ENCODE measurements at regions not wholly inside any gene's neighbourhood (a gene's known extent, or its start where the extent isn't known, plus 50 kb on each side); places are given as distances from the start of the nearest gene placed in this dataset.

GRCh38 chr9:13446938-13447842 lies 167.7 kb upstream of the MPDZ start:
- H3K36me3 ChIP-seq (ENCODE audit: insufficient read depth), result no peaks in the 10 kb centered on the region
- peaks cover 36% of the 10 kb centered on the region for H3K4me1 Mint-ChIP-seq
- no peaks in the 10 kb centered on the region for H4K20me1 ChIP-seq (replicated peaks; ENCODE audit: insufficient read depth)
- ATAC-seq, result no peak
- no peaks in the 10 kb centered on the region for H3K27me3 Mint-ChIP-seq (ENCODE audit: insufficient read depth, low read depth, poor library complexity)
- no peak overlapping the region for H3K4me3 ChIP-seq
- H3K4me1 ChIP-seq (ENCODE audit: insufficient read depth), result peaks cover 23% of the 10 kb centered on the region
- no peaks in the 10 kb centered on the region for H3K9me3 Mint-ChIP-seq
- H3K4me3 Mint-ChIP-seq, result no peak overlapping the region
- no peaks in the 10 kb centered on the region for H3K79me2 ChIP-seq (replicated peaks; ENCODE audit: insufficient read depth)
- TF ChIP-seq EZH2phosphoT487 (IDR thresholded peaks at IDR 0.05; ENCODE audit: unreplicated experiment) (no peak), ETS1 (IDR thresholded peaks at IDR 0.05) (no peak), ZNF462 (CRISPR knock-in tag; IDR thresholded peaks at IDR 0.05) (no peak), CTCF (conservative IDR thresholded peaks at IDR 0.05; ENCODE audit: low read depth in 2 of 2) (no peak), EZH2 (IDR thresholded peaks at IDR 0.05; ENCODE audit: low read depth, unreplicated experiment) (no peak), REST (IDR thresholded peaks at IDR 0.05; ENCODE audit: unreplicated experiment) (no peak), STAT1 (IDR thresholded peaks at IDR 0.05; ENCODE audit: unreplicated experiment) (no peak), NANOG (IDR thresholded peaks at IDR 0.05; ENCODE audit: borderline replicate concordance) (no peak), CREB1 (CRISPR knock-in tag; IDR thresholded peaks at IDR 0.05; ENCODE audit: low read depth) (no peak), ZNF331 (CRISPR knock-in tag; IDR thresholded peaks at IDR 0.05; ENCODE audit: low read depth) (no peak), POLR2AphosphoS5 (IDR thresholded peaks at IDR 0.05; ENCODE audit: low read depth) (no peak), ZNF114 (CRISPR knock-in tag; IDR thresholded peaks at IDR 0.05) (no peak), JUNB (IDR thresholded peaks at IDR 0.05; ENCODE audit: unreplicated experiment) (no peak)
- no peak overlapping the region; the same call in 1 of the 2 replicates for H3K27ac ChIP-seq (ENCODE audit: low read depth)
- H3K36me3 Mint-ChIP-seq (ENCODE audit: low read depth), result no peaks in the 10 kb centered on the region
- H3K4me2 ChIP-seq, result no peak overlapping the region
- no peaks in the 10 kb centered on the region for H3K9me2 ChIP-seq (ENCODE audit: insufficient read depth)
- no peak overlapping the region for H2AFZ ChIP-seq
- no peak for DNase-seq (ENCODE audit: low spot score)
- H3F3A ChIP-seq (replicated peaks; ENCODE audit: low read depth), result no peaks in the 10 kb centered on the region
- H3K27me3 ChIP-seq (ENCODE audit: insufficient read depth), result no peaks in the 10 kb centered on the region
- peak overlapping the region; percentile 9; the same call in 1 of the 2 replicates for H3K27ac Mint-ChIP-seq

All from GM23338 (cell line).